ENCODE measurements at regions not wholly inside any gene's neighbourhood (a gene's known extent, or its start where the extent isn't known, plus 50 kb on each side); places are given as distances from the start of the nearest gene placed in this dataset.

- POLR2A ChIA-PET: no interaction called here
- Histone ChIP-seq H3K4me3 (ENCODE audit: low read depth, low read length) (no peak overlapping the region), H3K27ac (ENCODE audit: extremely low read depth, low read depth, low read length) (no peak overlapping the region), H3K4me1 (ENCODE audit: control insufficient read depth, insufficient read depth, low read length) (peaks cover 3% of the 10 kb centered on the region; the same call in 1 of the 2 replicates), H3K36me3 (ENCODE audit: control insufficient read depth in 2 of 2, insufficient read depth in 1 of 2, low read length in 2 of 2) (no peaks in the 10 kb centered on the region), H3K9me3 (ENCODE audit: control insufficient read depth, insufficient read depth, low read depth, low read length) (no peaks in the 10 kb centered on the region)
- CTCF ChIA-PET: no interaction called here
- TF ChIP-seq ZNF555 (tag by site-specific recombination; conservative IDR thresholded peaks at IDR 0.05) (no peak), ATF2 (tag by site-specific recombination; IDR thresholded peaks at IDR 0.05; ENCODE audit: low read depth) (no peak), AEBP2 (tag by site-specific recombination; IDR thresholded peaks at IDR 0.05; ENCODE audit: borderline replicate concordance) (no peak)
These were observed 110.2 kb upstream of the EPHA3 start for GRCh38 chr3:88997260-88997659.

- no peak overlapping the region for H3K27ac ChIP-seq (ENCODE audit: extremely low read depth, low read depth, low read length)
- peaks cover 3% of the 10 kb centered on the region; the same call in 1 of the 2 replicates for H3K4me1 ChIP-seq (ENCODE audit: control insufficient read depth, insufficient read depth, low read length)
- H3K9me3 ChIP-seq (ENCODE audit: control insufficient read depth, insufficient read depth, low read depth, low read length): no peaks in the 10 kb centered on the region
- POLR2A ChIA-PET: no interaction called here
- TF ChIP-seq ZNF654 (tag by site-specific recombination; IDR thresholded peaks at IDR 0.05; ENCODE audit: low read depth) (no peak), ZNF132 (tag by site-specific recombination; IDR thresholded peaks at IDR 0.05; ENCODE audit: borderline replicate concordance) (no peak), ZNF184 (tag by site-specific recombination; IDR thresholded peaks at IDR 0.05) (no peak), ZNF558 (tag by site-specific recombination; IDR thresholded peaks at IDR 0.05) (no peak), ZNF214 (tag by site-specific recombination; IDR thresholded peaks at IDR 0.05; ENCODE audit: borderline replicate concordance) (no peak), ZNF280D (tag by site-specific recombination; IDR thresholded peaks at IDR 0.05) (no peak), HOXC10 (CRISPR knock-in tag; IDR thresholded peaks at IDR 0.05) (no peak), ZNF112 (tag by site-specific recombination; IDR thresholded peaks at IDR 0.05) (no peak), ZNF391 (tag by site-specific recombination; IDR thresholded peaks at IDR 0.05; ENCODE audit: borderline replicate concordance, low read depth) (no peak), YY2 (tag by site-specific recombination; IDR thresholded peaks at IDR 0.05) (no peak), ZNF292 (tag by site-specific recombination; IDR thresholded peaks at IDR 0.05; ENCODE audit: borderline replicate concordance, low read depth) (no peak), ZNF843 (tag by site-specific recombination; IDR thresholded peaks at IDR 0.05) (no peak), ZNF692 (tag by site-specific recombination; IDR thresholded peaks at IDR 0.05) (no peak), ZNF707 (tag by site-specific recombination; IDR thresholded peaks at IDR 0.05) (no peak)
- no peaks in the 10 kb centered on the region for H3K36me3 ChIP-seq (ENCODE audit: control insufficient read depth in 2 of 2, insufficient read depth in 1 of 2, low read length in 2 of 2)
- CTCF ChIA-PET: no interaction called here
- H3K4me3 ChIP-seq (ENCODE audit: low read depth, low read length): no peak overlapping the region
These were observed 106.5 kb upstream of the EPHA3 start for GRCh38 chr3:89000886-89001285.

Data from HEK293 (cell line).